ENCODE measurements at regions not wholly inside any gene's neighbourhood (a gene's known extent, or its start where the extent isn't known, plus 50 kb on each side); places are given as distances from the start of the nearest gene placed in this dataset.

- Histone ChIP-seq H3K9me3 (ENCODE audit: control insufficient read depth in 4 of 4, low read length in 3 of 4) (no peaks in the 10 kb centered on the region), H3K36me3 (ENCODE audit: control insufficient read depth in 4 of 4, insufficient read depth in 3 of 4, low read depth in 1 of 4, low read length in 3 of 4) (no peaks in the 10 kb centered on the region), H3K9ac (ENCODE audit: low read depth in 1 of 2, low read length in 2 of 2) (no peak overlapping the region), H3K27me3 (ENCODE audit: control insufficient read depth in 4 of 4, insufficient read depth in 4 of 4, low read length in 3 of 4) (peaks cover 0 to 14% (median 0%) of the 10 kb centered on the region in 4 donors), H3K27ac (ENCODE audit: low read depth in 1 of 2, low read length in 2 of 2) (no peak overlapping the region), H3K4me1 (ENCODE audit: control insufficient read depth in 4 of 4, insufficient read depth in 4 of 4, low read length in 3 of 4) (no peaks in the 10 kb centered on the region), H3K4me3 (ENCODE audit: low read depth in 1 of 3, low read length in 3 of 3) (no peak overlapping the region)
- 82% methylated on average over 4 of the region's 4 CpGs for WGBS
- no peak for DNase-seq (ENCODE audit: low spot score)
- no peak for TF ChIP-seq EGR1 (IDR thresholded peaks at IDR 0.05; ENCODE audit: low read depth in 2 of 2)
- TF ChIP-seq SP1 (IDR thresholded peaks at IDR 0.05) = no peak
Observed at GRCh38 chr15:29361560-29361959, 91.9 kb upstream of the NSMCE3 start.

- Histone ChIP-seq H3K9me3 (ENCODE audit: control insufficient read depth in 4 of 4, low read length in 3 of 4) (no peaks in the 10 kb centered on the region), H3K4me1 (ENCODE audit: control insufficient read depth in 4 of 4, insufficient read depth in 4 of 4, low read length in 3 of 4) (no peaks in the 10 kb centered on the region), H3K27me3 (ENCODE audit: control insufficient read depth in 4 of 4, insufficient read depth in 4 of 4, low read length in 3 of 4) (peaks cover 0 to 14% (median 0%) of the 10 kb centered on the region in 4 donors), H3K4me3 (ENCODE audit: low read depth in 1 of 3, low read length in 3 of 3) (no peak overlapping the region), H3K9ac (ENCODE audit: low read depth in 1 of 2, low read length in 2 of 2) (no peak overlapping the region), H3K27ac (ENCODE audit: low read depth in 1 of 2, low read length in 2 of 2) (no peak overlapping the region), H3K36me3 (ENCODE audit: control insufficient read depth in 4 of 4, insufficient read depth in 3 of 4, low read depth in 1 of 4, low read length in 3 of 4) (no peaks in the 10 kb centered on the region)
- no peak for TF ChIP-seq HNF4A (conservative IDR thresholded peaks at IDR 0.05)
- no peak for DNase-seq (ENCODE audit: low spot score)
- WGBS = 79% methylated on average over 4 of the region's 4 CpGs
Observed at GRCh38 chr15:29360152-29360551, 90.5 kb upstream of the NSMCE3 start.

- no peak overlapping the region for H3K9ac ChIP-seq (ENCODE audit: low read depth in 1 of 2, low read length in 2 of 2)
- no peak for TF ChIP-seq HNF4G (IDR thresholded peaks at IDR 0.05)
- TF ChIP-seq MAX (IDR thresholded peaks at IDR 0.05) = no peak
- TF ChIP-seq ZBTB33 (IDR thresholded peaks at IDR 0.05) = no peak
- TF ChIP-seq REST (IDR thresholded peaks at IDR 0.05) = no peak
- TF ChIP-seq RAD21 (IDR thresholded peaks at IDR 0.05) = no peak
- TF ChIP-seq YY1 (IDR thresholded peaks at IDR 0.05) = no peak
- no peak for TF ChIP-seq ATF3 (IDR thresholded peaks at IDR 0.05)
- TF ChIP-seq SP1 (IDR thresholded peaks at IDR 0.05) = no peak
- no peak for TF ChIP-seq EGR1 (IDR thresholded peaks at IDR 0.05; ENCODE audit: low read depth in 2 of 2)
- TF ChIP-seq GABPA (IDR thresholded peaks at IDR 0.05 in 1 of 2, conservative IDR thresholded peaks at IDR 0.05 in 1 of 2) = no peak
- no peak for TF ChIP-seq JUND (IDR thresholded peaks at IDR 0.05)
- TF ChIP-seq CTCF (IDR thresholded peaks at IDR 0.05; ENCODE audit: low read depth, low read length, missing input control) = no peak
- no peak for TF ChIP-seq HNF4A (conservative IDR thresholded peaks at IDR 0.05)
- no peak for TF ChIP-seq NR2F2 (IDR thresholded peaks at IDR 0.05)
- H3K27ac ChIP-seq (ENCODE audit: low read depth in 1 of 2, low read length in 2 of 2) = no peak overlapping the region
- WGBS = 99% methylated on average over 1 of the region's 1 CpG
- DNase-seq (ENCODE audit: low spot score) = no peak
- H3K27me3 ChIP-seq (ENCODE audit: control insufficient read depth in 4 of 4, insufficient read depth in 4 of 4, low read length in 3 of 4) = peaks cover 0 to 10% (median 0%) of the 10 kb centered on the region in 4 donors
- H3K4me1 ChIP-seq (ENCODE audit: control insufficient read depth in 4 of 4, insufficient read depth in 4 of 4, low read length in 3 of 4) = no peaks in the 10 kb centered on the region
- H3K4me3 ChIP-seq (ENCODE audit: low read depth in 1 of 3, low read length in 3 of 3) = no peak overlapping the region
- H3K9me3 ChIP-seq (ENCODE audit: control insufficient read depth in 4 of 4, low read length in 3 of 4) = no peaks in the 10 kb centered on the region
- no peaks in the 10 kb centered on the region for H3K36me3 ChIP-seq (ENCODE audit: control insufficient read depth in 4 of 4, insufficient read depth in 3 of 4, low read depth in 1 of 4, low read length in 3 of 4)
Observed at GRCh38 chr15:29356786-29357185, 87.2 kb upstream of the NSMCE3 start.

Data from liver (tissue), 8 donors.